ENCODE measurements at regions not wholly inside any gene's neighbourhood (a gene's known extent, or its start where the extent isn't known, plus 50 kb on each side); places are given as distances from the start of the nearest gene placed in this dataset.

- TF ChIP-seq EZH2 (IDR thresholded peaks at IDR 0.05; ENCODE audit: insufficient read depth, poor library complexity, severe bottlenecking) (no peak), EZH2phosphoT487 (IDR thresholded peaks at IDR 0.05; ENCODE audit: insufficient read depth, low read depth) (no peak)
Measured at GRCh38 chr6:14361297-14361696, 243.7 kb downstream of the CD83 start.

Data from GM23248 (cell line).